GM12878 (cell line): ENCODE measurements at regions not wholly inside any gene's neighbourhood (a gene's known extent, or its start where the extent isn't known, plus 50 kb on each side); places are given as distances from the start of the nearest gene placed in this dataset.

Source experiments
- CHD2 ChIP-seq: IDR thresholded peaks from 2 replicates; pipeline ENCODE4 v1.6.1; 2011; ENCODE audit warnings: low read depth, low read length, improper control_type of control experiment, borderline replicate concordance
- EZH2 ChIP-seq: IDR thresholded peaks from 2 replicates; pipeline ENCODE4 v1.6.1; 2012; ENCODE audit warnings: low read depth, mild to moderate bottlenecking, control low read depth, inconsistent platforms, low read length, borderline replicate concordance; ENCODE audit not compliant: control insufficient read depth
- POLR2A ChIP-seq: IDR thresholded peaks from 2 replicates; pipeline ENCODE4 v1.6.1; 2011; ENCODE audit warnings: low read depth, mild to moderate bottlenecking, low read length
- USF2 ChIP-seq: IDR thresholded peaks from 2 replicates; pipeline ENCODE4 v1.6.1; 2011; ENCODE audit warnings: low read depth, low read length, improper control_type of control experiment, borderline replicate concordance
- ZNF24 ChIP-seq: fragments of 450-650 bp; IDR thresholded peaks from 2 replicates; pipeline ENCODE4 v1.6.1; 2017; ENCODE audit warnings: antibody characterized with exemption, mild to moderate bottlenecking
- TF ChIP-seq, protein P1 (sequence below), 3 experiments: IDR thresholded peaks in 2 of 3; conservative IDR thresholded peaks in 1 of 3; 2 replicates each; pipeline ENCODE4 v1.5.1; 2011; ENCODE audit warnings: low read depth in 3 of 3, low read length in 3 of 3, mild to moderate bottlenecking in 3 of 3, control low read depth in 2 of 3, moderate library complexity in 2 of 3, inconsistent platforms in 1 of 3, mixed read lengths in 1 of 3; ENCODE audit not compliant: control insufficient read depth in 2 of 3, insufficient read depth in 1 of 3; ENCODE audit errors: extremely low read depth in 1 of 3
- TF ChIP-seq, protein P2 (sequence below): fragments of 450-650 bp; IDR thresholded peaks from 2 replicates; pipeline ENCODE4 v1.6.1; 2016; ENCODE audit warnings: mild to moderate bottlenecking
- TF ChIP-seq, protein P3 (sequence below): fragments of 450-650 bp; IDR thresholded peaks from 2 replicates; pipeline ENCODE4 v1.6.1; 2017; ENCODE audit warnings: mild to moderate bottlenecking

DNA sequence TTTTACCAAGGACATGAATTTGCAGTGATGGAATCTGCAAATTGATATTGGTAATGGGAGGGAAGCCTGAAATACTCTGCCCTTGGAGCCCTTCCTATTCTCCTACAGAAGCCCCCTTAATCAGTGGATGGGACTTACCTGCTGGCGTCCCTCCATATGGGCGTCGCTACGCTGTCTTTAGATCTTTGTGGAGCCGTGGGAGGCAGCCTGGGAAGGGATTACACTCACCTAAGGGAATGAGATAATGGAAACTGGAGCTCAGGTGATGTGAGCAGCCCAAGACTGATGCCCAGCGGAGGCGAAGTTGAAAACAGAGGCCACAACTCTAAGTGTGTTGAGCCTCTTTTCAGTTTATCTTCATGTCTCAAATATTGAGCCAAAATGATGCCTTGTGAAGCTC lies 306.6 kb downstream of the MYCN start:
- TF ChIP-seq USF2 (no peak), CHD2 (no peak), EZH2 (no peak), POLR2A (no peak), ZNF24 (no peak)
- TF ChIP-seq, protein P1, sequence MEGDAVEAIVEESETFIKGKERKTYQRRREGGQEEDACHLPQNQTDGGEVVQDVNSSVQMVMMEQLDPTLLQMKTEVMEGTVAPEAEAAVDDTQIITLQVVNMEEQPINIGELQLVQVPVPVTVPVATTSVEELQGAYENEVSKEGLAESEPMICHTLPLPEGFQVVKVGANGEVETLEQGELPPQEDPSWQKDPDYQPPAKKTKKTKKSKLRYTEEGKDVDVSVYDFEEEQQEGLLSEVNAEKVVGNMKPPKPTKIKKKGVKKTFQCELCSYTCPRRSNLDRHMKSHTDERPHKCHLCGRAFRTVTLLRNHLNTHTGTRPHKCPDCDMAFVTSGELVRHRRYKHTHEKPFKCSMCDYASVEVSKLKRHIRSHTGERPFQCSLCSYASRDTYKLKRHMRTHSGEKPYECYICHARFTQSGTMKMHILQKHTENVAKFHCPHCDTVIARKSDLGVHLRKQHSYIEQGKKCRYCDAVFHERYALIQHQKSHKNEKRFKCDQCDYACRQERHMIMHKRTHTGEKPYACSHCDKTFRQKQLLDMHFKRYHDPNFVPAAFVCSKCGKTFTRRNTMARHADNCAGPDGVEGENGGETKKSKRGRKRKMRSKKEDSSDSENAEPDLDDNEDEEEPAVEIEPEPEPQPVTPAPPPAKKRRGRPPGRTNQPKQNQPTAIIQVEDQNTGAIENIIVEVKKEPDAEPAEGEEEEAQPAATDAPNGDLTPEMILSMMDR (IDR thresholded peaks at IDR 0.05 in 2 of 3, conservative IDR thresholded peaks at IDR 0.05 in 1 of 3; ENCODE audit: control insufficient read depth in 2 of 3, extremely low read depth in 1 of 3, insufficient read depth in 1 of 3, low read depth in 3 of 3, low read length in 3 of 3) = no peak
- TF ChIP-seq, protein P2, sequence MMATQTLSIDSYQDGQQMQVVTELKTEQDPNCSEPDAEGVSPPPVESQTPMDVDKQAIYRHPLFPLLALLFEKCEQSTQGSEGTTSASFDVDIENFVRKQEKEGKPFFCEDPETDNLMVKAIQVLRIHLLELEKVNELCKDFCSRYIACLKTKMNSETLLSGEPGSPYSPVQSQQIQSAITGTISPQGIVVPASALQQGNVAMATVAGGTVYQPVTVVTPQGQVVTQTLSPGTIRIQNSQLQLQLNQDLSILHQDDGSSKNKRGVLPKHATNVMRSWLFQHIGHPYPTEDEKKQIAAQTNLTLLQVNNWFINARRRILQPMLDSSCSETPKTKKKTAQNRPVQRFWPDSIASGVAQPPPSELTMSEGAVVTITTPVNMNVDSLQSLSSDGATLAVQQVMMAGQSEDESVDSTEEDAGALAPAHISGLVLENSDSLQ = no peak
- TF ChIP-seq, protein P3, sequence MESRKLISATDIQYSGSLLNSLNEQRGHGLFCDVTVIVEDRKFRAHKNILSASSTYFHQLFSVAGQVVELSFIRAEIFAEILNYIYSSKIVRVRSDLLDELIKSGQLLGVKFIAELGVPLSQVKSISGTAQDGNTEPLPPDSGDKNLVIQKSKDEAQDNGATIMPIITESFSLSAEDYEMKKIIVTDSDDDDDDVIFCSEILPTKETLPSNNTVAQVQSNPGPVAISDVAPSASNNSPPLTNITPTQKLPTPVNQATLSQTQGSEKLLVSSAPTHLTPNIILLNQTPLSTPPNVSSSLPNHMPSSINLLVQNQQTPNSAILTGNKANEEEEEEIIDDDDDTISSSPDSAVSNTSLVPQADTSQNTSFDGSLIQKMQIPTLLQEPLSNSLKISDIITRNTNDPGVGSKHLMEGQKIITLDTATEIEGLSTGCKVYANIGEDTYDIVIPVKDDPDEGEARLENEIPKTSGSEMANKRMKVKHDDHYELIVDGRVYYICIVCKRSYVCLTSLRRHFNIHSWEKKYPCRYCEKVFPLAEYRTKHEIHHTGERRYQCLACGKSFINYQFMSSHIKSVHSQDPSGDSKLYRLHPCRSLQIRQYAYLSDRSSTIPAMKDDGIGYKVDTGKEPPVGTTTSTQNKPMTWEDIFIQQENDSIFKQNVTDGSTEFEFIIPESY = no peak
